OCI-LY1 (cell line): ENCODE measurements at regions not wholly inside any gene's neighbourhood (a gene's known extent, or its start where the extent isn't known, plus 50 kb on each side); places are given as distances from the start of the nearest gene placed in this dataset.

Experiments used
- H2AFZ ChIP-seq: fragments of 200-600 bp; sonication (generic), shearing (Covaris generic); 2 replicates; pipeline ENCODE4 v1.6.0; 2014; ENCODE audit warnings: antibody characterized with exemption, mild to moderate bottlenecking, low read length
- H3F3A ChIP-seq: fragments of 200-600 bp; sonication (generic), shearing (Covaris generic); 2 replicates; pipeline ENCODE4 v1.6.0; 2014; ENCODE audit warnings: mild to moderate bottlenecking, antibody characterized with exemption, low read length, moderate library complexity; ENCODE audit not compliant: insufficient read depth
- H3K27ac ChIP-seq: fragments of 200-600 bp; sonication (generic); 2 replicates; pipeline ENCODE4 v1.5.1; 2014; ENCODE audit warnings: low read length, mixed run types, mild to moderate bottlenecking, low read depth; ENCODE audit not compliant: poor library complexity, severe bottlenecking
- H3K27me3 ChIP-seq: fragments of 200-600 bp; sonication (generic); 2 replicates; pipeline ENCODE4 v1.6.0; 2014; ENCODE audit warnings: antibody characterized with exemption, mild to moderate bottlenecking, low read length, moderate library complexity; ENCODE audit not compliant: insufficient read depth
- H3K36me3 ChIP-seq: fragments of 200-600 bp; sonication (generic); 2 replicates; pipeline ENCODE4 v1.6.1; 2014; ENCODE audit warnings: mild to moderate bottlenecking, antibody characterized with exemption, low read length, moderate library complexity, mixed read lengths; ENCODE audit not compliant: insufficient read depth
- H3K4me1 ChIP-seq: fragments of 200-600 bp; sonication (generic); 2 replicates; pipeline ENCODE4 v1.5.1; 2014; ENCODE audit warnings: mild to moderate bottlenecking, low read length, moderate library complexity; ENCODE audit not compliant: insufficient read depth, severe bottlenecking
- H3K4me2 ChIP-seq: fragments of 200-600 bp; sonication (generic), shearing (Covaris generic); 2 replicates; pipeline ENCODE4 v1.6.1; 2014; ENCODE audit warnings: low read length
- H3K4me3 ChIP-seq: fragments of 200-600 bp; sonication (generic); 2 replicates; pipeline ENCODE4 v1.5.1; 2014; ENCODE audit warnings: low read length, low read depth, mild to moderate bottlenecking, mixed read lengths; ENCODE audit not compliant: poor library complexity, severe bottlenecking
- H3K79me2 ChIP-seq: fragments of 200-600 bp; shearing (Covaris generic); 2 replicates; pipeline ENCODE4 v1.6.1; 2016; ENCODE audit warnings: mixed run types, low read length, mixed read lengths; ENCODE audit not compliant: insufficient read depth
- H3K9ac ChIP-seq: fragments of 200-600 bp; sonication (generic), shearing (Covaris generic); 2 replicates; pipeline ENCODE4 v1.6.1; 2014; ENCODE audit warnings: mild to moderate bottlenecking, low read length, mixed read lengths
- H3K9me2 ChIP-seq: fragments of 200-600 bp; sonication (generic), shearing (Covaris generic); 2 replicates; pipeline ENCODE4 v1.6.1; 2014; ENCODE audit warnings: low read depth, mild to moderate bottlenecking, low read length, mixed read lengths
- H3K9me3 ChIP-seq: fragments of 200-600 bp; shearing (Covaris generic); 2 replicates; pipeline ENCODE4 v1.6.1; 2014; ENCODE audit warnings: low read length, mixed read lengths
- H4K20me1 ChIP-seq: fragments of 200-600 bp; sonication (generic), shearing (Covaris generic); 2 replicates; pipeline ENCODE4 v1.6.0; 2016; ENCODE audit warnings: mild to moderate bottlenecking, low read length; ENCODE audit not compliant: insufficient read depth
- EZH2 ChIP-seq: fragments of 200-600 bp; sonication (generic), shearing (Covaris generic); IDR thresholded peaks from 2 replicates; pipeline ENCODE4 v1.8.0; 2017; ENCODE audit warnings: borderline replicate concordance, mixed run types, mild to moderate bottlenecking, antibody characterized with exemption, low read length, moderate library complexity, mixed read lengths
- TF ChIP-seq, protein P1 (sequence below): fragments of 200-600 bp; sonication (generic), shearing (Covaris generic); IDR thresholded peaks from 2 replicates; pipeline ENCODE4 v1.5.1; 2017; ENCODE audit warnings: mild to moderate bottlenecking, antibody characterized with exemption, low read length, moderate library complexity, mixed read lengths

DNA sequence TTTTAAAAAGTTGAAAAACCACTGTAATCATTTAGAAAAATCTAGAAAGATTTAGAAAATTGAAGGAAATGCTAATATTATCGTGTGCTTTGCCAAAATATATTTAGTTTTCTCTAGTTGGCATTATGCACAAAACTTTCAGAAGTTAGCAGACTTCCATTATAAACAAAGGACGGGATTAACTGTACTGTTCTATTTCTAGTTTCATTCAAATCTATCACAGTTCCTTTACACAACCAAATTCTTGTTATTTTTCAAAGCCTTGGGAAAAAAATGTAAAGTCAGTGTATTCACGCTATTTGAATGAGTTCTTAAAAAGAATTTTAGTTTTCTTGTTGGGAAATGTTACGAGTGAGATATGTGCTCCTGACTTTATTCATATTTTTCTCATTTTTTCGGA is 277.8 kb downstream of the LMO7 start:
- H3K36me3 ChIP-seq, result no peaks in the 10 kb centered on the region
- no peak overlapping the region for H2AFZ ChIP-seq
- no peak overlapping the region for H3K4me2 ChIP-seq
- no peaks in the 10 kb centered on the region for H3K9me3 ChIP-seq
- no peak overlapping the region for H3K9ac ChIP-seq
- H3K4me3 ChIP-seq, result no peak overlapping the region
- no peaks in the 10 kb centered on the region for H3K79me2 ChIP-seq
- H3K27me3 ChIP-seq, result no peaks in the 10 kb centered on the region
- H3K27ac ChIP-seq, result no peak overlapping the region
- no peaks in the 10 kb centered on the region for H4K20me1 ChIP-seq
- H3F3A ChIP-seq, result no peaks in the 10 kb centered on the region
- no peak for TF ChIP-seq EZH2
- TF ChIP-seq, protein P1, sequence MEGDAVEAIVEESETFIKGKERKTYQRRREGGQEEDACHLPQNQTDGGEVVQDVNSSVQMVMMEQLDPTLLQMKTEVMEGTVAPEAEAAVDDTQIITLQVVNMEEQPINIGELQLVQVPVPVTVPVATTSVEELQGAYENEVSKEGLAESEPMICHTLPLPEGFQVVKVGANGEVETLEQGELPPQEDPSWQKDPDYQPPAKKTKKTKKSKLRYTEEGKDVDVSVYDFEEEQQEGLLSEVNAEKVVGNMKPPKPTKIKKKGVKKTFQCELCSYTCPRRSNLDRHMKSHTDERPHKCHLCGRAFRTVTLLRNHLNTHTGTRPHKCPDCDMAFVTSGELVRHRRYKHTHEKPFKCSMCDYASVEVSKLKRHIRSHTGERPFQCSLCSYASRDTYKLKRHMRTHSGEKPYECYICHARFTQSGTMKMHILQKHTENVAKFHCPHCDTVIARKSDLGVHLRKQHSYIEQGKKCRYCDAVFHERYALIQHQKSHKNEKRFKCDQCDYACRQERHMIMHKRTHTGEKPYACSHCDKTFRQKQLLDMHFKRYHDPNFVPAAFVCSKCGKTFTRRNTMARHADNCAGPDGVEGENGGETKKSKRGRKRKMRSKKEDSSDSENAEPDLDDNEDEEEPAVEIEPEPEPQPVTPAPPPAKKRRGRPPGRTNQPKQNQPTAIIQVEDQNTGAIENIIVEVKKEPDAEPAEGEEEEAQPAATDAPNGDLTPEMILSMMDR, result no peak
- H3K9me2 ChIP-seq, result no peaks in the 10 kb centered on the region
- no peaks in the 10 kb centered on the region for H3K4me1 ChIP-seq

DNA sequence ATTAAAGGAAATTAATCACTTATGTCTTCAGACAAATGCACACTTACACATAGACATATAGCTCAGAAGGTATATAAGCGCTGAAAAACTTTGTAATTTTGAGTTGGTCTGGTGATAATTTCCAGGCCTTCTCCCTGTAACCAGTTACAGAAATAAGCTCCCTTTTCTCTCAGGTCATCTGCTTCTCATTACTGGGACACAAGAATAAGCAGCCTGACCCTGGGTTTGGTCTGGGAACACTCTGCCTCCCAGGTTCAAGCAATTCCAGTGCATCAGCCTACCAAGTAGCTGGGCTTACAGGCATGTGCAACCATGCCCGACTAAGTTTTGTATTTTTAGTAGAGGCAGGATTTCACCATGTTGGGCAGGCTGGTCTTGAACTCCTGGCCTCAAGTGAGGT is 274.5 kb downstream of the LMO7 start:
- Histone ChIP-seq H3K27ac (no peak overlapping the region), H3K9ac (no peak overlapping the region), H3K9me3 (no peaks in the 10 kb centered on the region), H3K36me3 (no peaks in the 10 kb centered on the region), H3K4me1 (no peaks in the 10 kb centered on the region), H3K4me2 (no peak overlapping the region), H3K4me3 (no peak overlapping the region), H3K27me3 (0 out of 2 replicates have a peak, but pooled peaks cover 6% of the 10 kb centered on the region), H3F3A (no peaks in the 10 kb centered on the region), H3K79me2 (no peaks in the 10 kb centered on the region), H2AFZ (no peak overlapping the region), H4K20me1 (no peaks in the 10 kb centered on the region), H3K9me2 (no peaks in the 10 kb centered on the region)
- TF ChIP-seq EZH2, result no peak
- TF ChIP-seq, protein P1, result no peak
